ENCODE measurements at regions not wholly inside any gene's neighbourhood (a gene's known extent, or its start where the extent isn't known, plus 50 kb on each side); places are given as distances from the start of the nearest gene placed in this dataset.

GRCh38 chr4:91965166-91965565 lies 338.6 kb upstream of the GRID2 start:
- Histone ChIP-seq H3K27me3 (ENCODE audit: control insufficient read depth, extremely low read depth, insufficient read depth, low read length) (no peaks in the 10 kb centered on the region), H2AFZ (ENCODE audit: control insufficient read depth, low read length) (no peak overlapping the region), H3K4me2 (ENCODE audit: control insufficient read depth, extremely low read depth, insufficient read depth, low read depth, low read length) (no peak overlapping the region), H3K9me3 (ENCODE audit: control insufficient read depth, low read depth, low read length) (no peaks in the 10 kb centered on the region), H4K20me1 (ENCODE audit: control insufficient read depth, extremely low read depth, insufficient read depth, low read length) (no peaks in the 10 kb centered on the region), H3K79me2 (ENCODE audit: control insufficient read depth, insufficient read depth, low read length) (no peaks in the 10 kb centered on the region), H3K9me1 (ENCODE audit: control insufficient read depth, extremely low read depth, insufficient read depth, low read length) (no peaks in the 10 kb centered on the region), H3K27ac (ENCODE audit: control insufficient read depth, insufficient read depth, low read length) (no peak overlapping the region), H3K4me3 (ENCODE audit: control insufficient read depth in 2 of 3, extremely low read depth in 1 of 3, insufficient read depth in 2 of 3, low read depth in 1 of 3, low read length in 3 of 3) (no peak overlapping the region), H3K9ac (ENCODE audit: control insufficient read depth, extremely low read depth, insufficient read depth, low read length) (no peak overlapping the region), H3K4me1 (ENCODE audit: control insufficient read depth, extremely low read depth, insufficient read depth, low read length) (no peaks in the 10 kb centered on the region), H3K36me3 (ENCODE audit: control insufficient read depth in 2 of 2, extremely low read depth in 1 of 2, insufficient read depth in 2 of 2, low read length in 2 of 2) (no peaks in the 10 kb centered on the region)
- no peak for FAIRE-seq
- TF ChIP-seq CTCF (optimal IDR thresholded peaks at IDR 0.05 in 1 of 3, IDR thresholded peaks at IDR 0.05 in 1 of 3, conservative IDR thresholded peaks at IDR 0.05 in 1 of 3; ENCODE audit: extremely low read depth in 1 of 3, insufficient read depth in 2 of 3, low read length in 3 of 3): peak in 1 of 3 experiments; percentile 11
- no peak for TF ChIP-seq EZH2 (IDR thresholded peaks at IDR 0.05; ENCODE audit: low read length)
- no peak for DNase-seq (ENCODE audit: low read depth, low spot score)
- dilution Hi-C loops (cut with MboI; ENCODE audit: extremely low pct_ligation_motif_present, low sequenced_read_pairs): no loop called here

GRCh38 chr4:91973479-91974153 lies 330.1 kb upstream of the GRID2 start:
- no peak for DNase-seq (ENCODE audit: low read depth, low spot score)
- H3K79me2 ChIP-seq (ENCODE audit: control insufficient read depth, insufficient read depth, low read length): no peaks in the 10 kb centered on the region
- dilution Hi-C loops (cut with MboI; ENCODE audit: extremely low pct_ligation_motif_present, low sequenced_read_pairs): no loop called here

More at GRCh38 chr4:91973479-91974153, 330.1 kb upstream of the GRID2 start:
- no peaks in the 10 kb centered on the region for H3K27me3 ChIP-seq (ENCODE audit: control insufficient read depth, extremely low read depth, insufficient read depth, low read length)
- H4K20me1 ChIP-seq (ENCODE audit: control insufficient read depth, extremely low read depth, insufficient read depth, low read length): no peaks in the 10 kb centered on the region
- no peak overlapping the region for H3K27ac ChIP-seq (ENCODE audit: control insufficient read depth, insufficient read depth, low read length)
- no peak for TF ChIP-seq EZH2 (IDR thresholded peaks at IDR 0.05; ENCODE audit: low read length)
- TF ChIP-seq CTCF (optimal IDR thresholded peaks at IDR 0.05 in 1 of 3, IDR thresholded peaks at IDR 0.05 in 1 of 3, conservative IDR thresholded peaks at IDR 0.05 in 1 of 3; ENCODE audit: extremely low read depth in 1 of 3, insufficient read depth in 2 of 3, low read length in 3 of 3): no peak
- H3K4me1 ChIP-seq (ENCODE audit: control insufficient read depth, extremely low read depth, insufficient read depth, low read length): no peaks in the 10 kb centered on the region
- no peak overlapping the region for H2AFZ ChIP-seq (ENCODE audit: control insufficient read depth, low read length)
- H3K36me3 ChIP-seq (ENCODE audit: control insufficient read depth in 2 of 2, extremely low read depth in 1 of 2, insufficient read depth in 2 of 2, low read length in 2 of 2): no peaks in the 10 kb centered on the region
- H3K9me1 ChIP-seq (ENCODE audit: control insufficient read depth, extremely low read depth, insufficient read depth, low read length): no peaks in the 10 kb centered on the region
- no peaks in the 10 kb centered on the region for H3K9me3 ChIP-seq (ENCODE audit: control insufficient read depth, low read depth, low read length)
- H3K9ac ChIP-seq (ENCODE audit: control insufficient read depth, extremely low read depth, insufficient read depth, low read length): no peak overlapping the region
- H3K4me3 ChIP-seq (ENCODE audit: control insufficient read depth in 2 of 3, extremely low read depth in 1 of 3, insufficient read depth in 2 of 3, low read depth in 1 of 3, low read length in 3 of 3): no peak overlapping the region
- FAIRE-seq: no peak
- H3K4me2 ChIP-seq (ENCODE audit: control insufficient read depth, extremely low read depth, insufficient read depth, low read depth, low read length): no peak overlapping the region
